ENCODE measurements at regions not wholly inside any gene's neighbourhood (a gene's known extent, or its start where the extent isn't known, plus 50 kb on each side); places are given as distances from the start of the nearest gene placed in this dataset.

DNA sequence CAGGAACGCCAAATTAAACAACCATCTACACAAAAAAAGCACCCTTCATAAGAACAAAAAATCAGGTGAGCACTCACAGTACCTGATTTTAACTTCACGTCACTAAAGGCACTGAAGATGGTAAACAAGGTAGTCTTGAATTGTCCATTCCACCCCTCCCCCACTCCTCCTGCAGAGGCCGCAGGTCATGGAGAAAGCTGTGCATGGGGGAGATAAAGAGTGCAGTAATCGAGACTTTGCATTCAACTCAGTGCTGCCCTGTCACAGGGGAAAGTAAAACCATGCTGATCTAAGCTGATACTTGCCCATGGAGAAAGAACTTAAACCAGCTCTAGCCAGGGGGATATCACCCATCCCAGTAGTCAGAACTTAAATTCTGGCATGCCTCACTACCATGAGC lies 61.4 kb upstream of the LRIF1 start:
- H2AFZ ChIP-seq (ENCODE audit: control insufficient read depth, low read length), result no peak overlapping the region
- no peak overlapping the region for H3K4me2 ChIP-seq (ENCODE audit: control insufficient read depth, extremely low read depth, insufficient read depth, low read depth, low read length)
- no peaks in the 10 kb centered on the region for H3K9me3 ChIP-seq (ENCODE audit: control insufficient read depth, low read depth, low read length)
- FAIRE-seq (no peak), DNase-seq (ENCODE audit: low read depth, low spot score) (no peak)
- H3K27ac ChIP-seq (ENCODE audit: control insufficient read depth, insufficient read depth, low read length), result no peak overlapping the region
- TF ChIP-seq, protein P1, sequence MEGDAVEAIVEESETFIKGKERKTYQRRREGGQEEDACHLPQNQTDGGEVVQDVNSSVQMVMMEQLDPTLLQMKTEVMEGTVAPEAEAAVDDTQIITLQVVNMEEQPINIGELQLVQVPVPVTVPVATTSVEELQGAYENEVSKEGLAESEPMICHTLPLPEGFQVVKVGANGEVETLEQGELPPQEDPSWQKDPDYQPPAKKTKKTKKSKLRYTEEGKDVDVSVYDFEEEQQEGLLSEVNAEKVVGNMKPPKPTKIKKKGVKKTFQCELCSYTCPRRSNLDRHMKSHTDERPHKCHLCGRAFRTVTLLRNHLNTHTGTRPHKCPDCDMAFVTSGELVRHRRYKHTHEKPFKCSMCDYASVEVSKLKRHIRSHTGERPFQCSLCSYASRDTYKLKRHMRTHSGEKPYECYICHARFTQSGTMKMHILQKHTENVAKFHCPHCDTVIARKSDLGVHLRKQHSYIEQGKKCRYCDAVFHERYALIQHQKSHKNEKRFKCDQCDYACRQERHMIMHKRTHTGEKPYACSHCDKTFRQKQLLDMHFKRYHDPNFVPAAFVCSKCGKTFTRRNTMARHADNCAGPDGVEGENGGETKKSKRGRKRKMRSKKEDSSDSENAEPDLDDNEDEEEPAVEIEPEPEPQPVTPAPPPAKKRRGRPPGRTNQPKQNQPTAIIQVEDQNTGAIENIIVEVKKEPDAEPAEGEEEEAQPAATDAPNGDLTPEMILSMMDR (optimal IDR thresholded peaks at IDR 0.05 in 1 of 3, IDR thresholded peaks at IDR 0.05 in 1 of 3, conservative IDR thresholded peaks at IDR 0.05 in 1 of 3; ENCODE audit: extremely low read depth in 1 of 3, insufficient read depth in 2 of 3, low read length in 3 of 3), result no peak
- TF ChIP-seq EZH2 (IDR thresholded peaks at IDR 0.05; ENCODE audit: low read length), result no peak
- H3K4me1 ChIP-seq (ENCODE audit: control insufficient read depth, extremely low read depth, insufficient read depth, low read length), result no peaks in the 10 kb centered on the region
- H3K27me3 ChIP-seq (ENCODE audit: control insufficient read depth, extremely low read depth, insufficient read depth, low read length), result no peaks in the 10 kb centered on the region
- no peaks in the 10 kb centered on the region for H3K79me2 ChIP-seq (ENCODE audit: control insufficient read depth, insufficient read depth, low read length)
- dilution Hi-C loops (cut with MboI; ENCODE audit: extremely low pct_ligation_motif_present, low sequenced_read_pairs), result no loop called here
- H3K9ac ChIP-seq (ENCODE audit: control insufficient read depth, extremely low read depth, insufficient read depth, low read length), result no peak overlapping the region
- no peaks in the 10 kb centered on the region for H3K9me1 ChIP-seq (ENCODE audit: control insufficient read depth, extremely low read depth, insufficient read depth, low read length)
- no peaks in the 10 kb centered on the region for H3K36me3 ChIP-seq (ENCODE audit: control insufficient read depth in 2 of 2, extremely low read depth in 1 of 2, insufficient read depth in 2 of 2, low read length in 2 of 2)
- H3K4me3 ChIP-seq (ENCODE audit: control insufficient read depth in 2 of 3, extremely low read depth in 1 of 3, insufficient read depth in 2 of 3, low read depth in 1 of 3, low read length in 3 of 3), result no peak overlapping the region
- H4K20me1 ChIP-seq (ENCODE audit: control insufficient read depth, extremely low read depth, insufficient read depth, low read length), result no peaks in the 10 kb centered on the region

DNA sequence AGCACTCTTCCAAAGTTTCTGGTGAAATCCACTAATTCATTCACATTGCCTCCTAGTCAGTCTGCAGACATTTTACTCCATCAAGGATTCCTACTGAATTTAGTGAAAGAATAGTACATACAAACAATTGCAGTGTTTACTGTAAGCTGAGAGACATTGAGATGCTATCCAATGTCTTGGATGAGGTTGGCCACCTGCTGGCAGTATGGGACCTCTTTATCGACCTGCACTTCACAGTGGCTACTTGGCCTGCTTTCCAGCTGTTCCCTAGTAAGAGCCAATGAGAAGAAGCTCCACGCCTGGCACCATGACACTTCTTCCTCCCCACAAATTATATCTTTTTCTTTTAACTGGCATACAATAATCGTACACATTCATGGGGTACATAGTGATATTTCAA lies 51.5 kb upstream of the LRIF1 start:
- Histone ChIP-seq H2AFZ (ENCODE audit: control insufficient read depth, low read length) (no peak overlapping the region), H3K9ac (ENCODE audit: control insufficient read depth, extremely low read depth, insufficient read depth, low read length) (no peak overlapping the region), H3K4me3 (ENCODE audit: control insufficient read depth in 2 of 3, extremely low read depth in 1 of 3, insufficient read depth in 2 of 3, low read depth in 1 of 3, low read length in 3 of 3) (no peak overlapping the region), H3K9me3 (ENCODE audit: control insufficient read depth, low read depth, low read length) (no peaks in the 10 kb centered on the region), H3K27me3 (ENCODE audit: control insufficient read depth, extremely low read depth, insufficient read depth, low read length) (no peaks in the 10 kb centered on the region), H3K27ac (ENCODE audit: control insufficient read depth, insufficient read depth, low read length) (no peak overlapping the region), H3K36me3 (ENCODE audit: control insufficient read depth in 2 of 2, extremely low read depth in 1 of 2, insufficient read depth in 2 of 2, low read length in 2 of 2) (no peaks in the 10 kb centered on the region), H3K4me2 (ENCODE audit: control insufficient read depth, extremely low read depth, insufficient read depth, low read depth, low read length) (no peak overlapping the region), H3K4me1 (ENCODE audit: control insufficient read depth, extremely low read depth, insufficient read depth, low read length) (no peaks in the 10 kb centered on the region), H4K20me1 (ENCODE audit: control insufficient read depth, extremely low read depth, insufficient read depth, low read length) (no peaks in the 10 kb centered on the region), H3K9me1 (ENCODE audit: control insufficient read depth, extremely low read depth, insufficient read depth, low read length) (no peaks in the 10 kb centered on the region), H3K79me2 (ENCODE audit: control insufficient read depth, insufficient read depth, low read length) (no peaks in the 10 kb centered on the region)
- DNase-seq (ENCODE audit: low read depth, low spot score) (no peak), FAIRE-seq (no peak)
- TF ChIP-seq EZH2 (IDR thresholded peaks at IDR 0.05; ENCODE audit: low read length), result no peak
- TF ChIP-seq, protein P1 (optimal IDR thresholded peaks at IDR 0.05 in 1 of 3, IDR thresholded peaks at IDR 0.05 in 1 of 3, conservative IDR thresholded peaks at IDR 0.05 in 1 of 3; ENCODE audit: extremely low read depth in 1 of 3, insufficient read depth in 2 of 3, low read length in 3 of 3), result peak in 1 of 3 experiments; percentile 12
- dilution Hi-C loops (cut with MboI; ENCODE audit: extremely low pct_ligation_motif_present, low sequenced_read_pairs), result no loop called here

Small RNAs in the stretch of these regions (small RNA-seq; reads per million reads assigned to genes)
- 0 reads per million in 3 experiments for gene RNA5SP54 (ENCODE audit: insufficient read length in 3 of 3, low read depth in 3 of 3, low replicate concordance in 1 of 3)
